22Rv1 (cell line): ENCODE measurements at regions not wholly inside any gene's neighbourhood (a gene's known extent, or its start where the extent isn't known, plus 50 kb on each side); places are given as distances from the start of the nearest gene placed in this dataset.

Experiments
- H3K27ac ChIP-seq: fragments of 450-650 bp; 2 replicates; pipeline ENCODE4 v1.5.1; 2017
- CTCF ChIP-seq: fragments of 450-650 bp; IDR thresholded peaks from 2 replicates; pipeline ENCODE4 v1.5.1; 2017; ENCODE audit warnings: mild to moderate bottlenecking
- ZFX ChIP-seq: fragments of 450-650 bp; IDR thresholded peaks from 2 replicates; pipeline ENCODE4 v1.6.1; 2017; ENCODE audit warnings: antibody characterized with exemption, borderline replicate concordance

- TF ChIP-seq ZFX (no peak), CTCF (no peak)
- H3K27ac ChIP-seq: no peak overlapping the region
Measured at GRCh38 chrX:9195199-9195880, 161.4 kb upstream of the FAM9B start.

GRCh38 chrX:9196961-9197640 is 163.2 kb upstream of the FAM9B start:
- TF ChIP-seq CTCF (no peak), ZFX (no peak)
- H3K27ac ChIP-seq: no peak overlapping the region

- TF ChIP-seq CTCF (no peak), ZFX (no peak)
- H3K27ac ChIP-seq: no peak overlapping the region
Measured at GRCh38 chrX:9204560-9204959, 170.6 kb upstream of the FAM9B start.

GRCh38 chrX:9205599-9206223 is 171.8 kb upstream of the FAM9B start:
- TF ChIP-seq ZFX (no peak), CTCF (no peak)
- no peak overlapping the region for H3K27ac ChIP-seq

GRCh38 chrX:9207142-9207541 is 173.2 kb upstream of the FAM9B start:
- no peak overlapping the region for H3K27ac ChIP-seq
- TF ChIP-seq CTCF (no peak), ZFX (no peak)

- no peak overlapping the region for H3K27ac ChIP-seq
- no peak for TF ChIP-seq CTCF
- TF ChIP-seq ZFX: no peak
Measured at GRCh38 chrX:9211269-9211668, 177.3 kb upstream of the FAM9B start.

GRCh38 chrX:9221781-9222180 is 187.9 kb upstream of the FAM9B start:
- TF ChIP-seq CTCF: no peak
- no peak for TF ChIP-seq ZFX

More at GRCh38 chrX:9221781-9222180, 187.9 kb upstream of the FAM9B start:
- no peak overlapping the region for H3K27ac ChIP-seq
